SK-N-SH treated with all-trans-retinoic acid at 6 μM for 48 hours (cell line): ENCODE measurements at regions not wholly inside any gene's neighbourhood (a gene's known extent, or its start where the extent isn't known, plus 50 kb on each side); places are given as distances from the start of the nearest gene placed in this dataset.

Source experiments
- BACH2 ChIP-seq: fragments of 250-450 bp; sonication (Bioruptor Pico); IDR thresholded peaks from 2 replicates; pipeline ENCODE4 v1.9.0; 2021; ENCODE audit warnings: mild to moderate bottlenecking, borderline replicate concordance
- GLIS3 ChIP-seq: fragments of 250-450 bp; sonication (Bioruptor Pico); IDR thresholded peaks from 2 replicates; pipeline ENCODE4 v1.5.0; 2020; ENCODE audit warnings: mild to moderate bottlenecking, moderate library complexity
- PATZ1 ChIP-seq: fragments of 250-450 bp; sonication (Bioruptor Pico); IDR thresholded peaks from 2 replicates; pipeline ENCODE4 v1.8.0; 2020; ENCODE audit warnings: mild to moderate bottlenecking, moderate library complexity, borderline replicate concordance
- SNAI2 ChIP-seq: fragments of 250-450 bp; sonication (Bioruptor Pico); IDR thresholded peaks from 2 replicates; pipeline ENCODE4 v1.5.0; 2020; ENCODE audit warnings: mild to moderate bottlenecking, moderate library complexity

DNA sequence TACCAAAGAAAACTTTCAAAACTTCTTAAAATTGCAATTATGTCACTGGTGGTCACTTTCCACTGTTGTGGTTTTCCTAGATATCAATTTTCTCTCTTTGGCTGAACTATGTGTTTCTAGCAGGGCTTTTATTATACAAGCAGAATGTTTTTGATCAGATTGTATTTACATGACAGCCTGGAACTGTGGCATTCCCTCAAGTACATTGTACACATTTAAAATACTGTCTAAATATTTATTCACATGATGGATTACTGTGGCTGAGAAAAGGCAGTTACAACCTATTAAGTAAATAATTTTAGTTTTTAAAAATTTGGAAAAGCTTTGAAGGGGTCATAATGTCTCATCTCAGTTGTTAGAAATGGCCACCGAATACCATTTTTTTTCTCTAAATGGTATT, 231.9 kb upstream of the PPP1R3A start:
- no peak for TF ChIP-seq SNAI2
- TF ChIP-seq BACH2 = no peak
- no peak for TF ChIP-seq PATZ1 (CRISPR knock-in tag)
- no peak for TF ChIP-seq GLIS3 (CRISPR knock-in tag)
